Ureter (tissue), 1 donor: ENCODE measurements at regions not wholly inside any gene's neighbourhood (a gene's known extent, or its start where the extent isn't known, plus 50 kb on each side); places are given as distances from the start of the nearest gene placed in this dataset.
"Not testable (repeated sequence)": the region's sequence is repeated elsewhere in the genome, so short reads cannot be mapped to it uniquely, and the experiment has no call there.

Source experiments
- DNase-seq: peaks from one replicate; pipeline ENCODE4 v3.0.0-alpha.2; 2020; ENCODE audit warnings: low spot score
- donor health status: DM: yes; HTN: yes; CAD: no.

GRCh38 chr7:81285142-81285871 is 366.5 kb upstream of the SEMA3C start:
- DNase-seq, result no peak

DNA sequence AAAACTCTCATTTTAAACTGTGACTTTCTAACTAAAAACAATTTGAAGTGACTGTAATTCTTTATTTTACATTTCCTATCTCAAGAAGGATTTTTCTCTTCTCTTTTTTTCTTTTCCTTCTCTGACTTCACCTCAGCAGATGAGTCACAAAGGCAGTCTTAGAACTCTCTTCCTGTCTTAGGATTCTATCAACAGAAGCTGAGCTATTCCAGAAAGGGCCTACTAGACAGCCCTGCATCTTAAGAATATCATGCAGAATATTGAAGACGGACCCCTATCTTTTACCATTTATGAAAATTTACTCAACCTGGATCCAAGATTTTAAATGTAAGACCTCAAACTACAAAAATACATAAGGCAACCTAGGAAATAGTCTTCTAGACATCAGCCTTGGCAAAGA is 365.7 kb upstream of the SEMA3C start:
- no peak for DNase-seq

DNA sequence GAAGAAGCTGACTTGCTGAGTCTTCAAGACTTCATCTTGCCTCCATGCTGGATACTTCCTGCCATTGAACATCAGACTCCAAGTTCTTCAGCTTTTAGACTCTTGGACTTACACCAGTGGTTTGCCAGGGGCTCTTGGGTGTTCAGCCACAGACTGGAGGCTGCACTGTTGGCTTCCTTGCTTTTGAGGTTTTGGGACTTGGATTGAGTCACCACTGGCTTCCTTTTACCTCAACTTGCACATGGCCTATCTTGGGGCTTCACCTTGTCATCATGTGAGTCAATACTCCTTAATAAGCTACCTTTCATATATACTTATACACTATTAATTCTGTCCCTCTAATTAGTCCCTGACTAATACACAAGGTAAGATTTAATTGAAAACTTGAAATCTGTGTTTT is 361.7 kb upstream of the SEMA3C start:
- no peak for DNase-seq

- no peak for DNase-seq
These were observed 358.8 kb upstream of the SEMA3C start for GRCh38 chr7:81277691-81278090.

DNA sequence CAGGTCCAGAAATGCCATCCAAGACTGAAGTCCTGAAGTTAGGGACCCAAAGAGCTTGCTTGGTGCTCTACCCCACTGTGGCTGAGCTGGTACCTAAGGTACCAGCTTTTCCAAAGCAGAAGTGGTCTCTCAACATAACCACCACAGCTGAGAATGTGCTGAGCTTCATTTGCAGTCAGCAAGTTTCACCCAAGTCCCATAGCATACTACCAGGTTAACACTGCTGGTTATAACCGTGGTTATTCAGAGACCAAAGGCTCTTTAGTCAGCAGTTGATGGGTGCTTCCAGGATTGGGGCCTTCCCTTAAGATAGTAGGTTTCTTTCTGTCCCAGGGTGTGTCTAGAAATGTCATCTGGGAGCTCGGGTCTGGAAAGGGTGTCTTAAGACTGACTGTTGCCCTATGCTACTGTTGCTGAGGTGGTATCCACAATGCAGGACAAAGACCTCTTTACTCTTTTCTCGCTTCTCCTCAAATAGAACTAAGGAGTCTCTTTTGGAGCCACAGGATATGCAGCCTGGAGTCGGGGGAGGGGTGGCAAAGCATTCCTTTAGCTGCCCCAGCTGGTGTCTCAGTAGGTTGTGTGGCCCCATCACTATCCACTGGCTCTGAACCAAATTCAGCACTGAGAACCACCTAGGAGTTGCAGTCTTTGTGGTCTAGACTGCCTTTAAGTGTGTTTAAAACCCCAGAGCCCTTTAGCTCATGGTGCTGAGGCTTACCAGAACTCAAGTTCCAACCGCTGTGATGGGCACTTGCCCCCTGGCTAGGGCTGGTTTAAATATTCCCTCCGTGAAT is 354.9 kb upstream of the SEMA3C start:
- no peak for DNase-seq

DNA sequence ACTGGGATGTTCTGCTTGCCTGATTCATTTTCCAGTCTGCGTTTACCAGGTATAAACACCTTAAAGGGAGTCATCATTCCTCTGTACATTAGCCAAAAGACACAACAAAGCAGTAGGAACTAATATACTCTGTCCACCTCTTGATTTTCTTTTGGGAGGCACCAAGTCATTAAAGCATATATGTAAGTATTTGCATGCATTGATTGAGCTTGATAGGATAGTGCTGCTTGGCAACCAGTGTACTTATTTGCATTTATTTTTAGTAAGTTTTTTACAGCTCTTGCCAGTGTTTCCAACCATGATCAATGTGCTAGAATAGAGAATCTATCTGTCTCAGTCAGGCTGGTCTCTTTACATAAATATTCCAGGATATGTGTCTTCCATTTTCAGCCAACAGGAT is 353.3 kb upstream of the SEMA3C start:
- no peak for DNase-seq

DNA sequence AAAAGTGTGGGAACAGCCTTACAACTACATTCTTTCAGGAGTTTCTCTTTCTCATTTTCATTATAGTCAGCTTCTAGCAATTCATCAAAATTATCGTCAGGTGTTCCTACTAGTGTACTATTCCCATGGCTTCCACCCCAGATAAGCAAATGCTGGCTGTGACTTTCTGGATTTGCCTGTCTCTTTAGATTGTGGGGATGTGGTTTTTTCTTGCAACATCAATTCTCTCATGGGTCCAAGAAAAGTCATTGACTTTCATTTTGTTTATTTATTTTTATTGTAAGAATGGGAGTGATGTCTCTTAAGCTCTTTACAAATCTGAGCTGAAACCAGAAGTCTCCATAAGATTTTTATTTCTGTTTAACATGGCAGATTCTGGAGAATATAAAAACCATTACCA is 349.7 kb upstream of the SEMA3C start:
- DNase-seq, result no peak

- DNase-seq, result no peak
These were observed 348.7 kb upstream of the SEMA3C start for GRCh38 chr7:81267508-81267907.

- no peak for DNase-seq
These were observed 345.3 kb upstream of the SEMA3C start for GRCh38 chr7:81264116-81264515.

DNA sequence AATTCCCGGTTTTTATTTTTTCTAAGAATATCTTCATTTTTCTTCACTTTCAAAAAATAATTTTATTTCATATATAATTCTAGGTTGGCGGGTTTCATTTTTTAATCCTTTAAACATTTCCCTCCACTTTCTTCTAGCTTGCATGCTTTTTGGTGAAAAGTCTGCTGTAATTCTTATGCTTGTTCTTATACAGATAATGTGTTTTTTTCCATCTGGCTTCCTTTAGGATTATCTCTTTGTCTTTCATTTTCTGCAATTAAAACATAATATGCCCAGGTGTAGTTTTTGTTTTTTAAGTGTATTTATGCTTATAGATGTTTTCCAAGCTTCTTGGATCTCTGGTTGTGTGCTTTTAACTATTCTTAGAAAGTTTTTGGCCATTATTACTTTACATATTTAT is 341.3 kb upstream of the SEMA3C start:
- DNase-seq, result no peak

DNA sequence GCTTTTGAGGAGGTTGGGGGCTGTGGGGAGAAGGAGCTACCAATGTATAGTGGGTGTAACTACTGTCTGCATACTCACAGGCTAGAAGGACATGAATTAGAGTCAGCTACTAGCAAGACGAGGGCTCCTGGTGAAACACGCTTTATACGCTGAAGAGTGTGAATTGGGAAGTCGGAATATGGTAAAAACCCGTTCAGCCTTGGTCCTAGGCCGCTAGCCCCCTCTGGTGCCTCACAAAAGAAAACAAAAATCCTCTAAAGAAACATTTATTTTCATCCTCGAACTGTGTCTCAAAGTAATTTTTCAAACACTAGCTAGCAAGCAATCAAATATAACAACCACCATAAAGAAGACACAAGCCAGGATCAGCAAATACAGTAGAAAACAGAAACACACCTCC is 338.1 kb upstream of the SEMA3C start:
- no peak for DNase-seq

DNA sequence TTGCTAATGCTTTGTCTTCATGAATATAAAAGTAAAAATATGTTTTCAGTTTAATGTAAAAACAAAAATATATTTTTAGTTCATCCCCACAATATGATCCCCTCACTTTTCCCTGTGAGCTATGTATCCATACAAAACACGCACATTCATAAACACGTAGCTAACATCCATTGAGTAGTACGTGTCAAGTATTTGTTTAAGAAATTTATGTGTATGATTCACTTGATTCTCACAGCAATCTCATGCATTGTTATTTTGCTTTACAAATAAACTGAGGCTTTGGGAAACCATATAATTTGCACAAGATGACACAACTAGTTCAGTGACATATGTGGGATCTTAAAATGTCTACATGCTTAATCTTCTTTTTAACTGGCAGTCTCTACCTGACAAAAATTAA is 329.6 kb upstream of the SEMA3C start:
- no peak for DNase-seq

GRCh38 chr7:81247364-81247763 is 328.5 kb upstream of the SEMA3C start:
- not testable (repeated sequence) for DNase-seq

DNA sequence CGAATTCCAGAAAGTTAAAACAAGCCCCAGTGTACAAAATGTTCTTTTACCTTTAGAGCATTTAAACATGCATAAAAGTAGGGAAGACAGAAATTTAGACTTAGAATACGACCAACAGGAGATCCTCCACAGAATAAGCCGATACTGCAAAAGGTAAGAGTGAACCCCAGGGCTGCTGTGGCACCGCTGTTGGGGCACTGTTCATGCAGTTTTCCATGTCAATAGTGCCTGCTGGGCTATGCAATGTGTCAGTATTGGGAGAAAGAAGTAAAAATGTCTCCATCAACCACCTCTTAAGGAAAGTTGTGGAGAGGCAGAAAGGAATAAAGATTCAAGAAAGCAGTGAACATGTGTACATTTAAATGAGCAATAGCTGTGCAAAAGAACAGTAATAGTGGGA is 326.5 kb upstream of the SEMA3C start:
- DNase-seq, result no peak

GRCh38 chr7:81244224-81244623 is 325.4 kb upstream of the SEMA3C start:
- no peak for DNase-seq

DNA sequence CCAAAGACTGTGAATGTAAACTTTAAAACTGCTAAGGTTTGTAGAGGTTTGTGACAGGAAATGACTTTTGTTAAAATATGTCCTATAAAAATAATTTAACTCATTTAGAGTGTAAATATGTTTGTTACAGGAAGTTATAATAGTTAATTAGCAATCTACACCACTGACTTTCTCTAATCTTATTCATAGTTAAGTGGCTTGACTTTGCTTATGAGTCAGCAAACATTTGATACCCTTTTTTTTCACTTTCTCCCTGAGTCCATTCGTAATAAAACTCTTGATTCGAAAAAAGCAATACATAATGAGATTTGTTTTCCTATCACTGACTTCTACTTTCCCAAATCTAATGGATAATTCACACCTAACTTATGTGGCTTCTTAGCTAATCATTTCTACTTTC is 317.7 kb upstream of the SEMA3C start:
- no peak for DNase-seq

DNA sequence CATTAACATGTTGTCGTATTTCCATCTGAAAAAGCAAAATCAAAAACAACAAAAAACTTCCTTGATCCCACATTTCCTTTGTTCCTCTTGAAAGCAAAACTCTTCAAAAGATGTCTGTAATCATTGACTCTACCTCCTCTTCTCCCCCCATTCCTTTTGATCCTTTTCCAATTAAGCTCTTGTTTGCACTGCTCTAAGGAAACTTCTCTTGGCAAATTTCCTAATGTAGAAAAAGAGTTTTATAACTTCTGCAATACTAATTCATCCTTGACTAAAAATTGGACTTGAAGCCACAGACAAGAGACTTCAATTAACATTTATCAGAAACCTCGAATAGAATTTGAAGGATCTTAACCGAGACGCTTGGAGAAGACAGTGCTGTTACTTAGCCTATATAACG is 317.1 kb upstream of the SEMA3C start:
- DNase-seq, result no peak

- DNase-seq, result no peak
These were observed 316.0 kb upstream of the SEMA3C start for GRCh38 chr7:81234896-81235295.

- DNase-seq, result no peak
These were observed 314.5 kb upstream of the SEMA3C start for GRCh38 chr7:81233208-81233940.

GRCh38 chr7:81232084-81232799 is 313.4 kb upstream of the SEMA3C start:
- DNase-seq, result no peak

GRCh38 chr7:81231301-81231838 is 312.5 kb upstream of the SEMA3C start:
- no peak for DNase-seq

- DNase-seq, result no peak
These were observed 307.4 kb upstream of the SEMA3C start for GRCh38 chr7:81226234-81226633.
